Smooth muscle cell (in vitro differentiated cells): ENCODE measurements at regions not wholly inside any gene's neighbourhood (a gene's known extent, or its start where the extent isn't known, plus 50 kb on each side); places are given as distances from the start of the nearest gene placed in this dataset.

ENCODE experiments used
- DNase-seq: peaks from one replicate; lab custom pipeline; 2025; ENCODE audit not compliant: unreplicated experiment; lab: John Stamatoyannopoulos, UW
- H2AFZ ChIP-seq: fragments of 200-600 bp; sonication (generic); 2 replicates; pipeline ENCODE4 v1.6.0; 2016; ENCODE audit warnings: antibody characterized with exemption, low read depth, mild to moderate bottlenecking
- H3F3A ChIP-seq: fragments of 200-600 bp; sonication (generic); 2 replicates; pipeline ENCODE4 v1.6.0; 2017; ENCODE audit warnings: antibody characterized with exemption, low read depth
- H3K27ac ChIP-seq: fragments of 200-600 bp; sonication (generic); 2 replicates; pipeline ENCODE4 v1.5.1; 2016; ENCODE audit warnings: low read depth, mild to moderate bottlenecking
- H3K27me3 ChIP-seq: fragments of 200-600 bp; sonication (generic); 2 replicates; pipeline ENCODE4 v1.6.1; 2016; ENCODE audit warnings: low read depth, mild to moderate bottlenecking
- H3K36me3 ChIP-seq: fragments of 200-600 bp; sonication (generic); 2 replicates; pipeline ENCODE4 v1.5.1; 2016; ENCODE audit warnings: low read depth
- H3K4me1 ChIP-seq: fragments of 200-600 bp; sonication (generic); 2 replicates; pipeline ENCODE4 v1.5.1; 2016; ENCODE audit warnings: low read depth
- H3K4me2 ChIP-seq: fragments of 200-600 bp; sonication (generic); 2 replicates; pipeline ENCODE4 v1.6.0; 2016; ENCODE audit warnings: mild to moderate bottlenecking
- H3K4me3 ChIP-seq: fragments of 200-600 bp; sonication (generic); 2 replicates; pipeline ENCODE4 v1.5.1; 2016; ENCODE audit warnings: mild to moderate bottlenecking
- H3K79me2 ChIP-seq: fragments of 200-600 bp; sonication (generic); 2 replicates; pipeline ENCODE4 v1.6.0; 2016; ENCODE audit warnings: low read depth, mild to moderate bottlenecking
- H3K9ac ChIP-seq: fragments of 200-600 bp; sonication (generic); 2 replicates; pipeline ENCODE4 v1.6.0; 2016; ENCODE audit warnings: low read depth
- H3K9me3 ChIP-seq: fragments of 200-600 bp; sonication (generic); replicated peaks from 2 replicates; pipeline ENCODE4 v1.5.1; 2016; ENCODE audit warnings: low read depth
- H4K20me1 ChIP-seq: fragments of 200-600 bp; sonication (generic); 2 replicates; pipeline ENCODE4 v1.6.0; 2016; ENCODE audit warnings: low read depth
- WGBS: methylation state at CpG from one replicate; pipeline ENCODE4 v1.1.7; 2016; ENCODE audit warnings: low lambda C conversion rate; 5-methylcytosine and 5-hydroxymethylcytosine counted together
- TF ChIP-seq, protein P1 (sequence below): fragments of 200-600 bp; sonication (generic); IDR thresholded peaks from 2 replicates; pipeline ENCODE4 v1.5.1; 2017; ENCODE audit warnings: borderline replicate concordance, mild to moderate bottlenecking, antibody characterized with exemption; ENCODE audit not compliant: insufficient read depth, poor library complexity, severe bottlenecking

DNA sequence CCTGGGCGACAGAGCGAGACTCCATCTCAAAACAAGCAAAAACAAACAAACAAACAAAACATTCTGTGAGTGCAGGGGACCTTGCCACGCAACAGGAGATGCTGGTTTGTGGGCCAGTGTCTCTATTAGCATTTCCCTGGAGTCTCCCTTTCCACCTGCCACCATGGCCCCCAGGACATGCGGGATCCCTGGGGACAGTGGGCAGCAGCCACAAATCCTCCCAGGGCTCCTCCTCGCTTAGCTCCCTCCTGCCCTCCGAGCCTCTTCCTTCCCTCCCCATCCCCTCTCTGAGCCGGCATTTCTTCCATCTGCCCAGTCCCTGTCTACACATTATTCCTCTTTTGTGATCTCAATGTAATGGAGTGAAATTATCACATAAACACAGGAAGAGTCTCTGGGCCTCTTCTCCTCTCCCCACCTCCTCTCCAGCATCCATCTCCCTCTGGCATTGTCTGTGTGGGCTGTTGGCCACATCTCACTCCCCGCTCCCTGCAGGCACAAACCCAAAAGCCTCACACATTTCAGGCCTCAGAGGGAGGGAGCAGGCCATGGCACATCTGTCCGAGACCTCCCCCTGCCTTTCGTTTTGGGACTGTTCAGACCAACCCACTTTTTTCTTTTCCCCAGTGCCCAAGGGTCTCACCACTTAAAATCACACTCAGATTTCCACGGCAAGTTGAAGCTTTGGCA lies 144.3 kb downstream of the MIS18A start:
- H3K36me3 ChIP-seq, result no peaks in the 10 kb centered on the region
- no peak overlapping the region for H3K27ac ChIP-seq
- no peak overlapping the region for H3K9ac ChIP-seq
- WGBS, result 78% methylated on average over 11 of the region's 11 CpGs
- no peak for DNase-seq
- no peaks in the 10 kb centered on the region for H3K9me3 ChIP-seq
- H2AFZ ChIP-seq, result no peak overlapping the region
- no peaks in the 10 kb centered on the region for H4K20me1 ChIP-seq
- H3F3A ChIP-seq, result no peaks in the 10 kb centered on the region
- no peaks in the 10 kb centered on the region for H3K4me1 ChIP-seq
- TF ChIP-seq, protein P1, sequence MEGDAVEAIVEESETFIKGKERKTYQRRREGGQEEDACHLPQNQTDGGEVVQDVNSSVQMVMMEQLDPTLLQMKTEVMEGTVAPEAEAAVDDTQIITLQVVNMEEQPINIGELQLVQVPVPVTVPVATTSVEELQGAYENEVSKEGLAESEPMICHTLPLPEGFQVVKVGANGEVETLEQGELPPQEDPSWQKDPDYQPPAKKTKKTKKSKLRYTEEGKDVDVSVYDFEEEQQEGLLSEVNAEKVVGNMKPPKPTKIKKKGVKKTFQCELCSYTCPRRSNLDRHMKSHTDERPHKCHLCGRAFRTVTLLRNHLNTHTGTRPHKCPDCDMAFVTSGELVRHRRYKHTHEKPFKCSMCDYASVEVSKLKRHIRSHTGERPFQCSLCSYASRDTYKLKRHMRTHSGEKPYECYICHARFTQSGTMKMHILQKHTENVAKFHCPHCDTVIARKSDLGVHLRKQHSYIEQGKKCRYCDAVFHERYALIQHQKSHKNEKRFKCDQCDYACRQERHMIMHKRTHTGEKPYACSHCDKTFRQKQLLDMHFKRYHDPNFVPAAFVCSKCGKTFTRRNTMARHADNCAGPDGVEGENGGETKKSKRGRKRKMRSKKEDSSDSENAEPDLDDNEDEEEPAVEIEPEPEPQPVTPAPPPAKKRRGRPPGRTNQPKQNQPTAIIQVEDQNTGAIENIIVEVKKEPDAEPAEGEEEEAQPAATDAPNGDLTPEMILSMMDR, result no peak
- H3K4me3 ChIP-seq, result no peak overlapping the region
- H3K4me2 ChIP-seq, result no peak overlapping the region
- no peaks in the 10 kb centered on the region for H3K27me3 ChIP-seq
- H3K79me2 ChIP-seq, result no peaks in the 10 kb centered on the region

DNA sequence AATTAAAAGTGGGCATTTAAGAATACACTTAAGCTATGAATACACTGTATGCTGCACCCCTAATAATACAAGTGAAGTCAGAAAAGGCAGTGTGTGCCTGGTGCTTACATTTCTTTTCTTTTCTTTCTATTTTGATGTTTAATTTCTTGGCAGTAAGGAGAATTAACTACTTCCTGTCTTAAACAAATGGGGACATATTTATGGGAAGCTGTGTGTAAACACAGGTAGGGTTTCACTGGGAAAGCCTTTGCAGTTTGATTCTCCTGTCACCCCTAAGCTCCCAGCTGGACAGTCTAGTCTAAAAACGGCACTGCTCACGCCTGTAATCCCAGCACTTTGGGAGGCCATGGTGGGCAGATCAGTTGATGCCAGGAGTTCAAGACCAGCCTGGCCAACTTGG lies 146.0 kb downstream of the MIS18A start:
- no peaks in the 10 kb centered on the region for H3K36me3 ChIP-seq
- H3F3A ChIP-seq, result no peaks in the 10 kb centered on the region
- no peak overlapping the region for H3K27ac ChIP-seq
- no peaks in the 10 kb centered on the region for H3K4me1 ChIP-seq
- no peak overlapping the region for H2AFZ ChIP-seq
- H3K4me2 ChIP-seq, result no peak overlapping the region
- H4K20me1 ChIP-seq, result no peaks in the 10 kb centered on the region
- no peak overlapping the region for H3K4me3 ChIP-seq
- 92% methylated on average over 2 of the region's 2 CpGs for WGBS
- no peak for DNase-seq
- no peaks in the 10 kb centered on the region for H3K9me3 ChIP-seq
- no peak overlapping the region for H3K9ac ChIP-seq
- TF ChIP-seq, protein P1, result no peak
- no peaks in the 10 kb centered on the region for H3K27me3 ChIP-seq
- H3K79me2 ChIP-seq, result no peaks in the 10 kb centered on the region

DNA sequence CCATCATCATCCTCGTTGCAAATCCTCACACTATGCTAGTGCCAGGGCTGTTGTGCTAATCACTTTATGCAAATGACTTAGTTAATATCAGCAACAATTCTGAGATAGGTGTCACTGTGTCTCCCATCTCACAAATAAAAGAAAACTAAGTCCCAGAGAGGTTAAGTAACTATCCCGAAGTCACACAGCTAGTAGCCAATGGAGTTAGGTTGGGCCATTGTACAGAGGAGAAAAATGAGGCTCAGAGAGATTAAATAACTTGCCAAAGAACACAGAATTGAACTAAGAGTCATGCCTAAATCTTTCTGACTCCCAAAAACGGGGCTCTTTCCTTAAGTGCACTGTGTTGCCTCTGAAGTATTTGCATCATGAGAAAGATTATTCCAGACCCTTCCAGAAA lies 146.4 kb downstream of the MIS18A start:
- Histone ChIP-seq H3F3A (no peaks in the 10 kb centered on the region), H3K27ac (no peak overlapping the region), H4K20me1 (no peaks in the 10 kb centered on the region), H3K9ac (no peak overlapping the region), H2AFZ (no peak overlapping the region), H3K79me2 (no peaks in the 10 kb centered on the region), H3K4me1 (no peaks in the 10 kb centered on the region), H3K27me3 (no peaks in the 10 kb centered on the region), H3K4me2 (no peak overlapping the region), H3K4me3 (no peak overlapping the region), H3K9me3 (no peaks in the 10 kb centered on the region), H3K36me3 (no peaks in the 10 kb centered on the region)
- TF ChIP-seq, protein P1, result no peak
- 96% methylated on average over 3 of the region's 3 CpGs for WGBS
- no peak for DNase-seq

DNA sequence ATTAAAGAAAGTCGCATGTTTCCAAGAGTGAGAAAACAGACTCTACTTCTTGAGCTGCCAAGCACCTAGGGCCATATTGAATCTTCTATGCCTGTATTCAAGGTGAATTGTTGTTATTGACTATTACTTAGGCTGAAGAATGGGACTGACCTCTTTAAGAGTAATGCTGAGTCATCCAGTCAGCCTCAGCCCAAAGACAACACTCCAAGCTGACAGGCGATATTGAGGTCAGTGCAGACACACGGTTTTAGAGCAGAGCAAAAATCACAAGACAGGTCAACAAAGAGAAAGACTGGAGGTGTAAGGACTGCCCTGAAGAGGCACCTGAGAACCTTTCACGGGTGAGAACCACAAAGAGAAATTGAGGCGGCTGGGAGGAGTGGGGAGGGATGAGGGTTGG lies 146.9 kb downstream of the MIS18A start:
- WGBS, result 54% methylated on average over 5 of the region's 5 CpGs
- Histone ChIP-seq H3F3A (no peaks in the 10 kb centered on the region), H3K9ac (no peak overlapping the region), H3K4me1 (no peaks in the 10 kb centered on the region), H3K79me2 (no peaks in the 10 kb centered on the region), H4K20me1 (no peaks in the 10 kb centered on the region), H3K36me3 (no peaks in the 10 kb centered on the region), H3K4me2 (no peak overlapping the region), H2AFZ (peak overlapping the region; percentile 28), H3K27me3 (no peaks in the 10 kb centered on the region), H3K27ac (no peak overlapping the region), H3K4me3 (no peak overlapping the region), H3K9me3 (no peaks in the 10 kb centered on the region)
- DNase-seq, result no peak
- TF ChIP-seq, protein P1, result no peak
